MG63 (cell line): ENCODE measurements at regions not wholly inside any gene's neighbourhood (a gene's known extent, or its start where the extent isn't known, plus 50 kb on each side); places are given as distances from the start of the nearest gene placed in this dataset.

Source experiments
- DNase-seq: peaks from one replicate; pipeline ENCODE4 v3.0.0-alpha.2; 2020
- H3K27me3 ChIP-seq: fragments of 250-450 bp; sonication (Bioruptor Pico); 2 replicates; pipeline ENCODE4 v1.5.1; 2020; ENCODE audit warnings: mild to moderate bottlenecking, moderate library complexity
- H3K36me3 ChIP-seq: fragments of 250-450 bp; sonication (Bioruptor Pico); 2 replicates; pipeline ENCODE4 v1.5.1; 2020; ENCODE audit warnings: mild to moderate bottlenecking, moderate library complexity
- H3K4me3 ChIP-seq: fragments of 250-450 bp; sonication (Bioruptor Pico); 2 replicates; pipeline ENCODE4 v1.5.1; 2020; ENCODE audit warnings: mild to moderate bottlenecking, moderate library complexity
- H3K9me3 ChIP-seq: fragments of 250-450 bp; sonication (Bioruptor Pico); 2 replicates; pipeline ENCODE4 v1.5.1; 2020; ENCODE audit warnings: mild to moderate bottlenecking, moderate library complexity

DNA sequence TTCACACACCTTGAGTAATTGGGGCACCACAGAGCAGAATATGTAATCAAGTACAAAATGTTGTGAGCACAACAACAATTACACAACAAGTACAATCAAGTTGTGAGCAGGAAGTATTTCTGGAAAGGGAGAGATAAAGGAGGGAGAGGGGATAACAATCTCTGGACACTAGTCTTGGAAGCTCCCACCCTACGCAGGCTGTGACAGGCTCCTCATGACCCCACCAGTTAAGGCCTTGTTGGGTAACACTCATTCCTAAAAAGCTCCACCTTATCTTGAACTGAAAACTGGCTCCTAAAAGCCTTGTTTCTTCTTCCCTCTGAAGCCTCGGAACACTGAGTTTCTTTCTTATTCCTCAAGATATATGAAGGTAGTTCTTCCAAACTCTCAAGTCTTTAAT, 806.0 kb downstream of the UQCRFS1 start:
- H3K36me3 ChIP-seq: no peaks in the 10 kb centered on the region
- no peak for DNase-seq
- H3K4me3 ChIP-seq: no peak overlapping the region
- no peaks in the 10 kb centered on the region for H3K9me3 ChIP-seq
- H3K27me3 ChIP-seq: no peaks in the 10 kb centered on the region

- no peaks in the 10 kb centered on the region for H3K9me3 ChIP-seq
- no peak overlapping the region for H3K4me3 ChIP-seq
- DNase-seq: no peak
- no peaks in the 10 kb centered on the region for H3K27me3 ChIP-seq
- no peaks in the 10 kb centered on the region for H3K36me3 ChIP-seq
Measured at GRCh38 chr19:28405346-28405742, 807.6 kb downstream of the UQCRFS1 start.

DNA sequence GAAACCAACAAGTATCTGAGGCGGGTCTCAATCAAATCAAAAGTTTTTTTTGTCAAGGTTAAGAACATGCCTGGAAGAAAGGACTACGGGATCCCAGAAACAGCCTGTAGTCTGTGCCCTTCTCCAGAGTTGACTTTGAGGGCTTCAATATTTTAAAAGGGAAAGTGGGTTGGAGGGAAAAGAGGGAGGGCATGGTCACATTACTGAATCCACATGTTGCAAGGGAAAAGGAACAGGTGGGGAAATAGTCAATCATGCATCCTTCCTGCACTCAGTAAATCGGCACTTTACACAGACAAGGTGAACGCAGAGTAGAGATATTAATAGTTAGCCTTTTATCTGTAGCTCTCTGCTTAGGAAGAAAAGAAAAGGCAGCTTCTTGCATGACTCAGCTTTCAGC, 808.5 kb downstream of the UQCRFS1 start:
- H3K4me3 ChIP-seq: no peak overlapping the region
- H3K36me3 ChIP-seq: no peaks in the 10 kb centered on the region
- no peak for DNase-seq
- no peaks in the 10 kb centered on the region for H3K27me3 ChIP-seq
- no peaks in the 10 kb centered on the region for H3K9me3 ChIP-seq

DNA sequence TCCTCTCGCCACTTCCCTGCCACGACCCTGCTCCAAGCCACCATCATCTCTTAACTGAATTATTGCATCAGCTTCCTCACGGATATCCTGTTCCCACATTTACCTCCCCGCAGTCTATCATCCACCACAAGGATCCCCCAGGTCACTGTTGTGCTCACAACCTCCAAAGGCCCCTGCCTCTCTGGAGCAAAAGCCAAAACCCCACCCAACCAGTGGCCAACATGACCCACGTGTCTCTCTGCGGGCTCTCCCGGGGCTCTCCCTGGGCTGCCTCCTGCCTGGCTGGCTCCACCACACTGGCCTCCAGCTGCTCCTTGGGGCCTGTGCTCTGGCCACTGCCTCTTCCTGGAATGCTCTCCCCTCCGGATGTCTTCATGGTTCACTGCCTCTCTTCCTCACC, 809.3 kb downstream of the UQCRFS1 start:
- Histone ChIP-seq H3K9me3 (no peaks in the 10 kb centered on the region), H3K27me3 (no peaks in the 10 kb centered on the region), H3K4me3 (no peak overlapping the region), H3K36me3 (no peaks in the 10 kb centered on the region)
- DNase-seq: no peak

GRCh38 chr19:28402701-28403290, 810.2 kb downstream of the UQCRFS1 start:
- H3K9me3 ChIP-seq: no peaks in the 10 kb centered on the region
- no peaks in the 10 kb centered on the region for H3K27me3 ChIP-seq
- no peaks in the 10 kb centered on the region for H3K36me3 ChIP-seq
- DNase-seq: no peak
- no peak overlapping the region for H3K4me3 ChIP-seq

- DNase-seq: no peak
- no peaks in the 10 kb centered on the region for H3K9me3 ChIP-seq
- no peaks in the 10 kb centered on the region for H3K36me3 ChIP-seq
- H3K4me3 ChIP-seq: no peak overlapping the region
- H3K27me3 ChIP-seq: no peaks in the 10 kb centered on the region
Measured at GRCh38 chr19:28401739-28402424, 811.1 kb downstream of the UQCRFS1 start.

DNA sequence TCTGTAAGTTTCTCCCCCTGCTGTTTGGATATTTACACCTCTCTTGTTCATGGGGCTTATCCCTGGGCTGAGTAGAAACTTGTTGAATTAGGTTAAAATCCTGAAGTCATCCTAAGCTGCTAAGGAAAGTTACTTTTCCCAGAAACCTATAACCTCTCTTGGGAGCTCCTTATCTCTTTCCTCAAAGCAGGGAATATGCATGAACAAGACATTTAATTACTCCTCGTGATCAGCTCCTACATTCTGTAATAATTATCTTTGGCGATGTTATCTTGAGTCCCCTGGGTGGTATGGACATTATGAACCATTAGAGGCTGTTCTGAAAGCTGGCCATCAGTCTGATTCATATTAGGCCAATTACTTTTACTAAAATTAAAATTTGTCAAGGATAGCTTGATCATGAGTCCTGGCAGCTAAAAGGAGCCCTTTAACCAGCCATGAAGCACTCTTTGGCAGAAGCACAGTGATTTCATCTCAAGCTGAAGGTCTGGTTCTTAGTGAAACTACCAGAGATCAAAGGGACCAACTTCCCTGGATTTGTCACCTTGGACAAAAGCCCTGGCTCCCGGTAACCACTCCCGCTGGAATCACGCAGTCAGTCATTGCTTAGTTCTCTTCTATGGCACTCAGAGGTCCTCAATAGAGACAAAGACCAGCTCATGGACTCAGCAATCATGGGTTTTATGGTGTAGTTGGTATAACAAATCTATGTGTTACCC, 811.8 kb downstream of the UQCRFS1 start:
- Histone ChIP-seq H3K4me3 (no peak overlapping the region), H3K27me3 (no peaks in the 10 kb centered on the region), H3K9me3 (no peaks in the 10 kb centered on the region), H3K36me3 (no peaks in the 10 kb centered on the region)
- no peak for DNase-seq

- H3K27me3 ChIP-seq: no peaks in the 10 kb centered on the region
- H3K36me3 ChIP-seq: no peaks in the 10 kb centered on the region
- DNase-seq: no peak
- no peaks in the 10 kb centered on the region for H3K9me3 ChIP-seq
- H3K4me3 ChIP-seq: no peak overlapping the region
Measured at GRCh38 chr19:28399187-28399586, 813.8 kb downstream of the UQCRFS1 start.

DNA sequence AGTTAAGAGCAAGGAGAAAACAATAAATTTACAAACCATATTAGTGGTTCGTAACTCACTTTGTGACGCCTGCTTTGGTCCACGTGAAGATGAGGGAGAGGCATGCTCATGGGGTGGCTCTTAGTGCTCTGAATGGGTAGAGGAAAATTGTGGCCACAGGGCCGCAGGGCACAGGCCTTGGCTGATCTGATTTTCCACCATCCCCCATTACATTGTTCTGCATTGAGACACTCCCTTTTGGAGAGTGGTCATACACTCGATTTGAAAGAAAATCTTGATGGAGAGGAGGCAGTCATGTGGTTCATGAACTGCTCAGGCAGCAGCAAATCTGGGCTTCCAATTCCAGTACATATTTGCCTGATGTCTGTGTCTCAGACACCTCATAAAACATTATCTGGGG, 815.2 kb downstream of the UQCRFS1 start:
- no peaks in the 10 kb centered on the region for H3K9me3 ChIP-seq
- no peaks in the 10 kb centered on the region for H3K27me3 ChIP-seq
- no peaks in the 10 kb centered on the region for H3K36me3 ChIP-seq
- DNase-seq: no peak
- H3K4me3 ChIP-seq: no peak overlapping the region

DNA sequence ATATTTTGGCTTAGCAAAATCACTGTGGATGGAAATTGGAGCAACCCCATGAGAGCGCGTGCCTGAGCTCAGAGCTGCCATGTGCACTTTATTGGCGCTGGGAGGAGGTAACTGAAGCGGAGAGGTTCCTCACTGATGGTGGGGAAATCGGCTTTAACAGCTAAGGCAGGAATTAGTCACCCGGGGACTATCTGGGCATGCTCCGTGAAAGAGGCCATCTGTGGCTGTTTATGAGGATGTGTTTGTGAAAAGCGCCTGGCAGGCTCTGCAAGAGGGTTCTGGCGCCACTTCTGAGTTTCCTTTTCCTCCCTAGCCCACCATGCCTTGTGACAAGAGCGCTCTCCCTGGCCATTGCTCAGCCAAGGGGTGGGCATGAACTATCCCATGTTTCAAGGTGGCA, 815.6 kb downstream of the UQCRFS1 start:
- Histone ChIP-seq H3K36me3 (no peaks in the 10 kb centered on the region), H3K4me3 (no peak overlapping the region), H3K27me3 (no peaks in the 10 kb centered on the region), H3K9me3 (no peaks in the 10 kb centered on the region)
- no peak for DNase-seq

DNA sequence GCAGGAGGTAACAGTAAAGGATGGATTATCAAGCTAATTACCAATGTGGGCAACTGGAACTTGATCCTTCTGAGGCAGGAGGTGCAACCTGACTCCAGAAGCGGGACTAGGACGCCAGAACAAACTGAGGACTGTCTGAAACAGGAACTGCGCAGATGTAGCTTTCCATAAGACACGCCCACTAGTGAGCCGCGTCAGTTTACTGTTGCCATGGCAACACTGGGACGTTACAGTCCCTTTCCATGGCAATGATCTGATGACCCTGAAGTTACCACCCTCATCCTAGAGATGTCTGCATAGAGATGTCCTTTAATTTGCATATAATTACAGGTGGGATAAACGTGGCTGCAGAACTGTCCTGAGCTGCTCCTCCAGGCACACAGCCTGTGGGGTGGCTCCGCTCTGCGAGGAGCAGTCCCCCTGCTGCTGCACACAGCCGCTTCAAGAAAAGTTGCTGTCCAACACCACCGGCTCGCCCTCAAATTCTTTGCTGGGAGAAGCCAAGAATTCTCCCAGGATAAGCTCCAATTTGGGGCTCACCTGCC, 816.6 kb downstream of the UQCRFS1 start:
- DNase-seq: no peak
- Histone ChIP-seq H3K36me3 (no peaks in the 10 kb centered on the region), H3K4me3 (no peak overlapping the region), H3K9me3 (no peaks in the 10 kb centered on the region), H3K27me3 (no peaks in the 10 kb centered on the region)

DNA sequence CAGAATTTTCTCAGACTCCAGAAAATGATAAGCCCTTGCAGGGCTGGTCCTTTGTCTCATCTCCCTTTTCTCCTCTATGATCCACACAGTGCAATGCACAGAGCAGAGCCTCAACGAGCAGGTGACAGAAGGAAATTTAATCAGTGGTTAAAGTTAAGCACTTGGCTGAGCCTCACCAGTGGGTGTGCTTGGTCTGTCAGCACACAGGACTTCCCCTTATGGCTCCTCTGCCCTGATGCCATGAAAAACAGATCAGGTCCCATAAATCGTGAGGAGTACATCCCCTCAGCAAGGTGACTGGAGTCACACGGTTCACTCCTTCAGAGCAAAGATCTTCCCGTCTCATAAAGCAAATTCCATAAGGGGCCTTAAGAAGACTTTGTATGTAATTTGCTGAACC, 818.2 kb downstream of the UQCRFS1 start:
- H3K9me3 ChIP-seq: no peaks in the 10 kb centered on the region
- H3K27me3 ChIP-seq: no peaks in the 10 kb centered on the region
- H3K36me3 ChIP-seq: no peaks in the 10 kb centered on the region
- no peak overlapping the region for H3K4me3 ChIP-seq
- DNase-seq: no peak

GRCh38 chr19:28393574-28394336, 819.2 kb downstream of the UQCRFS1 start:
- Histone ChIP-seq H3K9me3 (no peaks in the 10 kb centered on the region), H3K27me3 (no peaks in the 10 kb centered on the region), H3K4me3 (no peak overlapping the region), H3K36me3 (no peaks in the 10 kb centered on the region)
- no peak for DNase-seq

- DNase-seq: no peak
- H3K27me3 ChIP-seq: no peaks in the 10 kb centered on the region
- H3K4me3 ChIP-seq: no peak overlapping the region
- H3K36me3 ChIP-seq: no peaks in the 10 kb centered on the region
- no peaks in the 10 kb centered on the region for H3K9me3 ChIP-seq
Measured at GRCh38 chr19:28388988-28389387, 824.0 kb downstream of the UQCRFS1 start.

DNA sequence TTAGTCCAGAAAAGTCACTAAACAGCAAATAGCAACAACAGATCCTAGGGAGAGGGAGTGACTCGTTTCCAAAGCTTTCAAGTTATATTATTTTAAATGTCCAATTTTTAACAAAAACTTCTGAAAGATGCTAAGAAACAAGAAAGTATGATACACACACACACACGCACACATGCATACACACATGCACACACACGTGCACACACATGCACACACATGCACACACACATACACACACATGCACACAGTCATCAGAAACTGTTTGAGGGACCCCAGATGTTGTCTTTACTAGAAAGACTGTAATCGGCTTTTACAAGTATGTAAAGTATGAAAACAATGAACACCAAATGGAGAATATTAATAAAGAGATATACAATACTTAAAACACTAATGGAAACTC, 825.4 kb downstream of the UQCRFS1 start:
- H3K4me3 ChIP-seq: no peak overlapping the region

GRCh38 chr19:28386470-28386869, 826.5 kb downstream of the UQCRFS1 start:
- Histone ChIP-seq H3K36me3 (no peaks in the 10 kb centered on the region), H3K4me3 (no peak overlapping the region), H3K9me3 (no peaks in the 10 kb centered on the region), H3K27me3 (no peaks in the 10 kb centered on the region)
- no peak for DNase-seq

More for the DNA sequence above, 825.4 kb downstream of the UQCRFS1 start:
- H3K9me3 ChIP-seq: no peaks in the 10 kb centered on the region
- no peaks in the 10 kb centered on the region for H3K36me3 ChIP-seq
- no peak for DNase-seq
- no peaks in the 10 kb centered on the region for H3K27me3 ChIP-seq

GRCh38 chr19:28386066-28386465, 826.9 kb downstream of the UQCRFS1 start:
- no peak overlapping the region for H3K4me3 ChIP-seq
- no peaks in the 10 kb centered on the region for H3K9me3 ChIP-seq
- H3K36me3 ChIP-seq: no peaks in the 10 kb centered on the region
- no peaks in the 10 kb centered on the region for H3K27me3 ChIP-seq
- no peak for DNase-seq
